Osteoblast (primary cell): ENCODE measurements at regions not wholly inside any gene's neighbourhood (a gene's known extent, or its start where the extent isn't known, plus 50 kb on each side); places are given as distances from the start of the nearest gene placed in this dataset.

ENCODE experiments used
- DNase-seq: peaks from one replicate; pipeline ENCODE4 v3.0.0; 2011; ENCODE audit warnings: low spot score, mixed read lengths; ENCODE audit not compliant: insufficient read length; ENCODE audit errors: missing footprints
- H2AFZ ChIP-seq: 2 replicates; pipeline ENCODE4 v1.6.0; 2011; ENCODE audit warnings: mild to moderate bottlenecking, low read length
- H3K27ac ChIP-seq: 2 replicates; pipeline ENCODE4 v1.5.1; 2011; ENCODE audit warnings: mild to moderate bottlenecking, low read depth, low read length, moderate library complexity
- H3K27me3 ChIP-seq: 2 replicates; pipeline ENCODE4 v1.6.0; 2012; ENCODE audit warnings: mild to moderate bottlenecking, control low read depth, inconsistent platforms, low read length, moderate library complexity; ENCODE audit not compliant: insufficient read depth
- H3K36me3 ChIP-seq: 2 replicates; pipeline ENCODE4 v1.5.1; 2011; ENCODE audit warnings: mild to moderate bottlenecking, low read length, control low read depth, moderate library complexity; ENCODE audit not compliant: insufficient read depth
- H3K4me1 ChIP-seq: 2 replicates; pipeline ENCODE4 v1.5.1; 2011; ENCODE audit warnings: mild to moderate bottlenecking, low read length, control low read depth, moderate library complexity; ENCODE audit not compliant: insufficient read depth
- H3K4me2 ChIP-seq: 2 replicates; pipeline ENCODE4 v1.6.0; 2011; ENCODE audit warnings: mild to moderate bottlenecking, low read length; ENCODE audit not compliant: insufficient read depth
- H3K4me3 ChIP-seq: fragments of 200-600 bp; sonication (generic); 3 replicates; pipeline ENCODE4 v1.5.1; 2012; ENCODE audit warnings: mild to moderate bottlenecking, low read length, inconsistent platforms; ENCODE audit not compliant: insufficient read depth
- H3K79me2 ChIP-seq: 2 replicates; pipeline ENCODE4 v1.6.0; 2012; ENCODE audit warnings: mild to moderate bottlenecking, low read length, control low read depth, inconsistent platforms; ENCODE audit not compliant: insufficient read depth
- H3K9me3 ChIP-seq: 2 replicates; pipeline ENCODE4 v1.5.1; 2011; ENCODE audit warnings: low read depth, low read length, control low read depth
- H4K20me1 ChIP-seq: 2 replicates; pipeline ENCODE4 v1.6.0; 2012; ENCODE audit warnings: mild to moderate bottlenecking, low read length, control low read depth; ENCODE audit not compliant: insufficient read depth
- CTCF ChIP-seq: IDR thresholded peaks from 2 replicates; pipeline ENCODE4 v1.5.1; 2011; ENCODE audit warnings: mild to moderate bottlenecking, low read depth, low read length, moderate library complexity; ENCODE audit errors: extremely low read depth

GRCh38 chr18:39500306-39500705 is 1934.7 kb upstream of the CELF4 start:
- Histone ChIP-seq H3K36me3 (no peaks in the 10 kb centered on the region), H3K79me2 (no peaks in the 10 kb centered on the region), H3K4me2 (no peak overlapping the region), H2AFZ (no peak overlapping the region), H3K27ac (no peak overlapping the region), H3K27me3 (no peaks in the 10 kb centered on the region), H3K4me3 (no peak overlapping the region), H3K9me3 (no peaks in the 10 kb centered on the region), H3K4me1 (no peaks in the 10 kb centered on the region), H4K20me1 (no peaks in the 10 kb centered on the region)
- TF ChIP-seq CTCF: no peak
- DNase-seq: no peak

DNA sequence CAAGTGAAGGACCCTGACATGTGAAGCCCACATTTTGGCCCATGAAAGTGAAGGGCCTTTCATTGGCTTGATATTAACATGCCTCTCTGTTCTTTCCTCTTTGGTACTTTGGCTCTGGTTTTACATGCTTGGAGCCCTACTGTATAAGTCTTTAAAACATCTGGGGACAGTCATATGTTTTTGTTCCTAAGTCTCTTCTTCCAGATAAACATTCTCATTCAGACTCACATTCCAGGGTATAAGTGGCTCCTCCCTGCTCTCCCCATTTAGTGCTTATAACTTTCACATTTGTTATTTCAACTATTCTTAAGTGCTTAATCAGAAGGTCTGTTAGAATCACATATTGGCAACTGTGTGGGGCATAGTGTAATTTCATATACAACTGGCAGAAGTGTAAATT is 1932.2 kb upstream of the CELF4 start:
- TF ChIP-seq CTCF: no peak
- DNase-seq: no peak
- no peaks in the 10 kb centered on the region for H3K79me2 ChIP-seq
- no peaks in the 10 kb centered on the region for H4K20me1 ChIP-seq
- H3K4me2 ChIP-seq: no peak overlapping the region
- H2AFZ ChIP-seq: no peak overlapping the region
- no peaks in the 10 kb centered on the region for H3K4me1 ChIP-seq
- no peaks in the 10 kb centered on the region for H3K9me3 ChIP-seq
- H3K27ac ChIP-seq: no peak overlapping the region
- no peak overlapping the region for H3K4me3 ChIP-seq
- H3K36me3 ChIP-seq: no peaks in the 10 kb centered on the region
- H3K27me3 ChIP-seq: no peaks in the 10 kb centered on the region

DNA sequence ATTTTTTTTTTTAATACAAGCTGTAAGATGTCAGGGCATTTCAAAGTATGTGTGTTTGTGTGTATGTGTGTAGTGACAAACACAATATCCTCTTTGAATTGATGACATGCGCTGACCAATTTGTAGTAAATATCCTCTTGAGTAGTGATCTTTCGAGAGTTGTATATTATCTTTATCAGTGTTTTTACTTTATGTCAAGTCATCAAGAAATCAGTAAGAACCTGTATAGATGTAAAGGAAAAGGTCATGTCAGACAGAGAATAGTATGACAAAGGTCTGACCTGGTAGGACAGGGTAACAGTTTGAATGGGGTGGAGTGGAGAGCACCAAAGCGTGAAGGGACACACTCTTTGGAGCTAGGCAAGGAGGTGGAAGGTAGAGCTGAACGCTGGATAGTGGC is 1931.4 kb upstream of the CELF4 start:
- H3K79me2 ChIP-seq: no peaks in the 10 kb centered on the region
- no peaks in the 10 kb centered on the region for H3K27me3 ChIP-seq
- no peak overlapping the region for H2AFZ ChIP-seq
- no peaks in the 10 kb centered on the region for H3K36me3 ChIP-seq
- no peaks in the 10 kb centered on the region for H3K9me3 ChIP-seq
- no peaks in the 10 kb centered on the region for H4K20me1 ChIP-seq
- H3K4me1 ChIP-seq: no peaks in the 10 kb centered on the region
- H3K27ac ChIP-seq: no peak overlapping the region
- H3K4me3 ChIP-seq: no peak overlapping the region
- no peak for TF ChIP-seq CTCF
- H3K4me2 ChIP-seq: no peak overlapping the region
- no peak for DNase-seq

- Histone ChIP-seq H2AFZ (no peak overlapping the region), H3K9me3 (no peaks in the 10 kb centered on the region), H3K79me2 (no peaks in the 10 kb centered on the region), H3K27me3 (no peaks in the 10 kb centered on the region), H3K4me1 (no peaks in the 10 kb centered on the region), H3K4me3 (no peak overlapping the region), H4K20me1 (no peaks in the 10 kb centered on the region), H3K36me3 (no peaks in the 10 kb centered on the region), H3K4me2 (no peak overlapping the region), H3K27ac (no peak overlapping the region)
- TF ChIP-seq CTCF: no peak
- no peak for DNase-seq
Observed at GRCh38 chr18:39494211-39494896, 1928.8 kb upstream of the CELF4 start.
